WTC11 (cell line): ENCODE measurements at regions not wholly inside any gene's neighbourhood (a gene's known extent, or its start where the extent isn't known, plus 50 kb on each side); places are given as distances from the start of the nearest gene placed in this dataset.
"Not testable (repeated sequence)": the region's sequence is repeated elsewhere in the genome, so short reads cannot be mapped to it uniquely, and the experiment has no call there.

ENCODE experiments used
- CTCF ChIP-seq: fragments of 200-600 bp; IDR thresholded peaks from 2 replicates; pipeline ENCODE4 v1.8.0; 2022; ENCODE audit warnings: antibody characterized with exemption
- GABPB1 ChIP-seq: sonication (generic); formaldehyde crosslinking; IDR thresholded peaks from 2 replicates; pipeline ENCODE4 v1.8.1; 2023; ENCODE audit warnings: mild to moderate bottlenecking, missing genetic modification reagents
- JUN ChIP-seq: sonication (generic); formaldehyde crosslinking; IDR thresholded peaks from 2 replicates; pipeline ENCODE4 v1.8.0; 2023; ENCODE audit warnings: mild to moderate bottlenecking, missing genetic modification reagents
- MAX ChIP-seq: sonication (generic); formaldehyde crosslinking; IDR thresholded peaks from 2 replicates; pipeline ENCODE4 v1.8.0; 2022; ENCODE audit warnings: mild to moderate bottlenecking, missing genetic modification reagents
- NFE2L1 ChIP-seq: sonication (generic); formaldehyde crosslinking; IDR thresholded peaks from 2 replicates; pipeline ENCODE4 v1.8.1; 2023; ENCODE audit warnings: missing genetic modification reagents
- NR1H2 ChIP-seq: sonication (generic); formaldehyde crosslinking; IDR thresholded peaks from 2 replicates; pipeline ENCODE4 v1.9.0; 2021; ENCODE audit warnings: mild to moderate bottlenecking, moderate library complexity, missing genetic modification reagents
- SMAD3 ChIP-seq: sonication (generic); formaldehyde crosslinking; IDR thresholded peaks from 2 replicates; pipeline ENCODE4 v1.8.0; 2022; ENCODE audit warnings: missing genetic modification reagents, mild to moderate bottlenecking, borderline replicate concordance
- SP1 ChIP-seq: sonication (generic); formaldehyde crosslinking; conservative IDR thresholded peaks from 2 replicates; pipeline ENCODE4 v1.8.1; 2022; ENCODE audit warnings: missing genetic modification reagents
- STAT6 ChIP-seq: sonication (generic); formaldehyde crosslinking; conservative IDR thresholded peaks from 2 replicates; pipeline ENCODE4 v1.8.1; 2023; ENCODE audit warnings: mild to moderate bottlenecking, low read depth, missing genetic modification reagents, moderate library complexity
- USF2 ChIP-seq: sonication (generic); formaldehyde crosslinking; IDR thresholded peaks from 2 replicates; pipeline ENCODE4 v1.8.1; 2023; ENCODE audit warnings: mild to moderate bottlenecking, missing genetic modification reagents, moderate library complexity
- ZBTB21 ChIP-seq: sonication (generic); formaldehyde crosslinking; IDR thresholded peaks from 2 replicates; pipeline ENCODE4 v1.8.1; 2023; ENCODE audit warnings: mild to moderate bottlenecking, missing genetic modification reagents, borderline replicate concordance
- ZNF281 ChIP-seq: sonication (generic); formaldehyde crosslinking; IDR thresholded peaks from 2 replicates; pipeline ENCODE4 v1.8.0; 2023; ENCODE audit warnings: mild to moderate bottlenecking, missing genetic modification reagents

GRCh38 chr4:3596957-3597733 lies 64.9 kb upstream of the LRPAP1 start:
- not testable (repeated sequence) for TF ChIP-seq CTCF; SMAD3; GABPB1 (CRISPR knock-in tag); JUN (CRISPR knock-in tag); SP1 (CRISPR knock-in tag); ZBTB21 (CRISPR knock-in tag); USF2 (CRISPR knock-in tag); MAX; NR1H2 (CRISPR knock-in tag); ZNF281; STAT6 (CRISPR knock-in tag); NFE2L1 (CRISPR knock-in tag)
